ENCODE measurements at regions not wholly inside any gene's neighbourhood (a gene's known extent, or its start where the extent isn't known, plus 50 kb on each side); places are given as distances from the start of the nearest gene placed in this dataset.

GRCh38 chr10:83897626-83898025 is 241.7 kb upstream of the GHITM start:
- no peak for TF ChIP-seq CTCF (IDR thresholded peaks at IDR 0.05; ENCODE audit: low read depth, low read length)
- DNase-seq (ENCODE audit: low read depth in 2 of 2): no peak
- H3K4me3 ChIP-seq (replicated peaks in 1 of 2; ENCODE audit: low read depth in 2 of 2, low read length in 2 of 2): no peak overlapping the region

GRCh38 chr10:83908506-83908905 is 230.8 kb upstream of the GHITM start:
- DNase-seq (ENCODE audit: low read depth in 2 of 2): no peak
- TF ChIP-seq CTCF (IDR thresholded peaks at IDR 0.05; ENCODE audit: low read depth, low read length): no peak
- H3K4me3 ChIP-seq (replicated peaks in 1 of 2; ENCODE audit: low read depth in 2 of 2, low read length in 2 of 2): no peak overlapping the region

- TF ChIP-seq CTCF (IDR thresholded peaks at IDR 0.05; ENCODE audit: low read depth, low read length): no peak
- H3K4me3 ChIP-seq (replicated peaks in 1 of 2; ENCODE audit: low read depth in 2 of 2, low read length in 2 of 2): no peak overlapping the region
- DNase-seq (ENCODE audit: low read depth in 2 of 2): no peak
Observed at GRCh38 chr10:83909001-83909400, 230.3 kb upstream of the GHITM start.

- H3K4me3 ChIP-seq (replicated peaks in 1 of 2; ENCODE audit: low read depth in 2 of 2, low read length in 2 of 2): no peak overlapping the region
- DNase-seq (ENCODE audit: low read depth in 2 of 2): no peak
- no peak for TF ChIP-seq CTCF (IDR thresholded peaks at IDR 0.05; ENCODE audit: low read depth, low read length)
Observed at GRCh38 chr10:83915801-83916200, 223.5 kb upstream of the GHITM start.

GRCh38 chr10:83917537-83918506 is 221.5 kb upstream of the GHITM start:
- TF ChIP-seq CTCF (IDR thresholded peaks at IDR 0.05; ENCODE audit: low read depth, low read length): no peak
- peak in 1 of 2 donors; percentile 5 for DNase-seq (ENCODE audit: low read depth in 2 of 2)
- no peak overlapping the region for H3K4me3 ChIP-seq (replicated peaks in 1 of 2; ENCODE audit: low read depth in 2 of 2, low read length in 2 of 2)

GRCh38 chr10:83919187-83919586 is 220.1 kb upstream of the GHITM start:
- no peak for DNase-seq (ENCODE audit: low read depth in 2 of 2)
- TF ChIP-seq CTCF (IDR thresholded peaks at IDR 0.05; ENCODE audit: low read depth, low read length): no peak
- H3K4me3 ChIP-seq (replicated peaks in 1 of 2; ENCODE audit: low read depth in 2 of 2, low read length in 2 of 2): no peak overlapping the region

Data from cardiac fibroblast (primary cell).